NB4 (cell line): ENCODE measurements at regions not wholly inside any gene's neighbourhood (a gene's known extent, or its start where the extent isn't known, plus 50 kb on each side); places are given as distances from the start of the nearest gene placed in this dataset.

Experiments
- DNase-seq: peaks from one replicate; pipeline ENCODE4 v3.0.0; 2010; ENCODE audit warnings: low read depth
- H3K4me3 ChIP-seq: one replicate; pipeline ENCODE4 v1.5.1; 2011; ENCODE audit warnings: mild to moderate bottlenecking, low read depth, low read length, moderate library complexity
- CTCF ChIP-seq: IDR thresholded peaks from one replicate; pipeline ENCODE4 v1.5.1; 2012; ENCODE audit warnings: low read depth, low read length
- MAX ChIP-seq: IDR thresholded peaks from 2 replicates; pipeline ENCODE4 v1.6.1; 2011; ENCODE audit warnings: low read depth, low read length
- MYC ChIP-seq: IDR thresholded peaks from 2 replicates; pipeline ENCODE4 v1.6.1; 2011; ENCODE audit warnings: low read depth, low read length
- POLR2A ChIP-seq: IDR thresholded peaks from 2 replicates; pipeline ENCODE4 v1.6.1; 2011; ENCODE audit warnings: mild to moderate bottlenecking; ENCODE audit not compliant: insufficient read length; ENCODE audit errors: extremely low read depth

GRCh38 chr12:59182191-59182590 is 261.9 kb upstream of the LRIG3 start:
- no peak for DNase-seq
- TF ChIP-seq MYC (no peak), MAX (no peak), CTCF (no peak), POLR2A (no peak)
- H3K4me3 ChIP-seq, result no peak overlapping the region

- no peak overlapping the region for H3K4me3 ChIP-seq
- TF ChIP-seq MAX (no peak), POLR2A (no peak), MYC (no peak), CTCF (no peak)
- no peak for DNase-seq
Observed at GRCh38 chr12:59181196-59181777, 261.0 kb upstream of the LRIG3 start.

- no peak for TF ChIP-seq MYC
- TF ChIP-seq MAX, result no peak
- TF ChIP-seq CTCF, result no peak
- no peak for TF ChIP-seq POLR2A
- H3K4me3 ChIP-seq, result no peak overlapping the region
- DNase-seq, result no peak
Observed at GRCh38 chr12:59179231-59179630, 258.9 kb upstream of the LRIG3 start.

GRCh38 chr12:59173695-59174094 is 253.4 kb upstream of the LRIG3 start:
- no peak overlapping the region for H3K4me3 ChIP-seq
- no peak for TF ChIP-seq CTCF
- TF ChIP-seq POLR2A, result no peak
- no peak for TF ChIP-seq MYC
- no peak for DNase-seq

GRCh38 chr12:59168647-59169046 is 248.3 kb upstream of the LRIG3 start:
- no peak overlapping the region for H3K4me3 ChIP-seq
- DNase-seq, result no peak
- TF ChIP-seq CTCF, result no peak
- no peak for TF ChIP-seq MYC
- no peak for TF ChIP-seq POLR2A
- TF ChIP-seq MAX, result no peak

- H3K4me3 ChIP-seq, result no peak overlapping the region
- no peak for TF ChIP-seq MAX
- TF ChIP-seq CTCF, result no peak
- TF ChIP-seq MYC, result no peak
- TF ChIP-seq POLR2A, result no peak
- DNase-seq, result no peak
Observed at GRCh38 chr12:59166457-59166856, 246.2 kb upstream of the LRIG3 start.
